ENCODE measurements at regions not wholly inside any gene's neighbourhood (a gene's known extent, or its start where the extent isn't known, plus 50 kb on each side); places are given as distances from the start of the nearest gene placed in this dataset.

GRCh38 chr7:68015978-68016532 is 1019.4 kb downstream of the TYW1 start:
- Histone ChIP-seq H3K4ac (replicated peaks; ENCODE audit: insufficient read length, low read depth, low read length) (no peak overlapping the region), H3K4me1 (replicated peaks in 1 of 4; ENCODE audit: control insufficient read depth in 3 of 4, insufficient read depth in 4 of 4, low read length in 3 of 4) (0 out of 7 replicates have a peak, but pooled peaks cover 0 to 3% (median 0%) of the 10 kb centered on the region in 4 experiments), H2BK12ac (ENCODE audit: low read depth, low read length) (no peak overlapping the region; the same call in 1 of the 2 replicates), H2BK20ac (ENCODE audit: low read length) (no peak overlapping the region), H4K91ac (replicated peaks; ENCODE audit: insufficient read length, low read length) (no peak overlapping the region), H2AK5ac (ENCODE audit: low read depth, low read length) (no peak overlapping the region), H3K79me1 (ENCODE audit: low read depth, low read length) (no peaks in the 10 kb centered on the region), H3K9me3 (ENCODE audit: insufficient read depth in 2 of 2, low read depth in 1 of 2, low read length in 1 of 2) (peaks cover 0 to 6% of the 10 kb centered on the region in 2 experiments; a peak in 1 of 4 replicates), H3K14ac (ENCODE audit: insufficient read length) (no peak overlapping the region), H3K4me3 (ENCODE audit: extremely low read depth in 1 of 4, insufficient read depth in 2 of 4, low read depth in 3 of 4, low read length in 4 of 4) (no peak overlapping the region), H3K56ac (replicated peaks; ENCODE audit: insufficient read length, low read depth, low read length) (no peak overlapping the region), H3K79me2 (ENCODE audit: control insufficient read depth in 1 of 2, insufficient read depth in 2 of 2, low read length in 2 of 2) (no peaks in the 10 kb centered on the region), H4K8ac (ENCODE audit: extremely low read depth, insufficient read depth, low read length) (no peak overlapping the region), H3K23ac (ENCODE audit: insufficient read length) (no peak overlapping the region), H3K9ac (replicated peaks in 1 of 4; ENCODE audit: extremely low read depth in 1 of 4, low read depth in 3 of 4, low read length in 3 of 4) (no peak overlapping the region), H3K27me3 (replicated peaks in 1 of 4; ENCODE audit: control insufficient read depth in 3 of 4, extremely low read depth in 1 of 4, insufficient read depth in 3 of 4, low read length in 3 of 4) (peaks cover 0 to 6% (median 3%) of the 10 kb centered on the region in 4 experiments; a peak in 5 of 7 replicates), H3K4me2 (ENCODE audit: insufficient read depth in 1 of 2, low read depth in 2 of 2, low read length in 2 of 2) (no peak overlapping the region), H2BK120ac (replicated peaks; ENCODE audit: low read depth, low read length) (no peak overlapping the region), H3K23me2 (ENCODE audit: low read depth, low read length) (no peaks in the 10 kb centered on the region; the same call in 1 of the 2 replicates), H3K27ac (ENCODE audit: low read depth, low read length) (no peak overlapping the region), H3K18ac (ENCODE audit: extremely low read depth, low read length) (no peak overlapping the region), H4K20me1 (replicated peaks in 1 of 2; ENCODE audit: control insufficient read depth in 1 of 2, insufficient read depth in 2 of 2, low read length in 2 of 2) (no peaks in the 10 kb centered on the region), H4K5ac (ENCODE audit: insufficient read length, low read depth, low read length) (no peak overlapping the region), H2BK15ac (ENCODE audit: low read length) (no peak overlapping the region), H3K36me3 (ENCODE audit: control insufficient read depth in 2 of 4, insufficient read depth in 4 of 4, low read length in 3 of 4) (no peaks in the 10 kb centered on the region), H2BK5ac (ENCODE audit: low read depth, low read length) (no peak overlapping the region), H2AFZ (ENCODE audit: low read length) (no peak overlapping the region)
- TF ChIP-seq TBP (IDR thresholded peaks at IDR 0.05; ENCODE audit: low read depth, low read length) (no peak), MAFK (IDR thresholded peaks at IDR 0.05; ENCODE audit: low read depth, low read length) (no peak), POU5F1 (IDR thresholded peaks at IDR 0.05; ENCODE audit: low read depth, low read length) (no peak), SAP30 (IDR thresholded peaks at IDR 0.05; ENCODE audit: insufficient read depth, insufficient replicate concordance, low read length) (no peak), TAF1 (IDR thresholded peaks at IDR 0.05; ENCODE audit: low read depth, low read length) (no peak), RFX5 (IDR thresholded peaks at IDR 0.05; ENCODE audit: borderline replicate concordance, low read depth, low read length) (no peak)
- no peak for FAIRE-seq
- DNase-seq (ENCODE audit: low read depth in 1 of 2, low spot score in 2 of 2), result no peak
- CTCF ChIA-PET (ENCODE audit: partially characterized antibody), result no interaction called here
- WGBS, 2 experiments (ENCODE audit: extremely low coverage in 1 of 2, insufficient coverage in 1 of 2, insufficient read length in 1 of 2, insufficient replicate concordance in 2 of 2, low coverage in 1 of 2, low lambda C conversion rate in 2 of 2, missing lambda C conversion rate in 1 of 2), result 67 to 92% methylated on average over 1 to 2 of the region's 2 CpGs
- POLR2A ChIA-PET (ENCODE audit: partially characterized antibody), result no interaction called here

Data from H1 (cell line).